MM.1S (cell line): ENCODE measurements at regions not wholly inside any gene's neighbourhood (a gene's known extent, or its start where the extent isn't known, plus 50 kb on each side); places are given as distances from the start of the nearest gene placed in this dataset.

Experiments used
- DNase-seq: peaks from one replicate; pipeline ENCODE4 v3.0.0-alpha.2; 2015
- H2AFZ ChIP-seq: fragments of 300-600 bp; sonication (generic); 2 replicates; pipeline ENCODE4 v1.6.0; 2016; ENCODE audit warnings: antibody characterized with exemption, low read length
- H3F3A ChIP-seq: fragments of 300-600 bp; sonication (generic); 2 replicates; pipeline ENCODE4 v1.6.1; 2016; ENCODE audit warnings: mild to moderate bottlenecking, antibody characterized with exemption, low read length, moderate library complexity, mixed read lengths; ENCODE audit not compliant: insufficient read depth
- H3K27ac ChIP-seq: fragments of 300-600 bp; sonication (generic); 2 replicates; pipeline ENCODE4 v1.5.1; 2016; ENCODE audit warnings: mild to moderate bottlenecking, low read length
- H3K27me3 ChIP-seq: fragments of 300-600 bp; sonication (generic); replicated peaks from 2 replicates; pipeline ENCODE4 v1.6.0; 2016; ENCODE audit warnings: low read length; ENCODE audit not compliant: insufficient read depth
- H3K36me3 ChIP-seq: fragments of 300-600 bp; sonication (generic); replicated peaks from 2 replicates; pipeline ENCODE4 v1.6.1; 2016; ENCODE audit warnings: mild to moderate bottlenecking, low read length, mixed read lengths; ENCODE audit not compliant: insufficient read depth
- H3K4me1 ChIP-seq: fragments of 300-600 bp; sonication (generic); 2 replicates; pipeline ENCODE4 v1.6.1; 2016; ENCODE audit warnings: low read length, mixed read lengths
- H3K4me2 ChIP-seq: fragments of 300-600 bp; sonication (generic); 2 replicates; pipeline ENCODE4 v1.6.0; 2016; ENCODE audit warnings: low read depth, low read length
- H3K4me3 ChIP-seq: fragments of 300-600 bp; sonication (generic); 2 replicates; pipeline ENCODE4 v1.5.1; 2016; ENCODE audit warnings: low read length, mixed read lengths
- H3K79me2 ChIP-seq: fragments of 300-600 bp; sonication (generic); 2 replicates; pipeline ENCODE4 v1.6.1; 2016; ENCODE audit warnings: mixed run types, low read length, mixed read lengths
- H3K9ac ChIP-seq: fragments of 300-600 bp; sonication (generic); 2 replicates; pipeline ENCODE4 v1.6.1; 2016; ENCODE audit warnings: low read length, mixed read lengths
- H3K9me2 ChIP-seq: fragments of 300-600 bp; sonication (generic); replicated peaks from 2 replicates; pipeline ENCODE4 v1.6.1; 2016; ENCODE audit warnings: mild to moderate bottlenecking, low read length, mixed read lengths; ENCODE audit not compliant: insufficient read depth
- H3K9me3 ChIP-seq: fragments of 300-600 bp; sonication (generic); replicated peaks from 2 replicates; pipeline ENCODE4 v1.6.1; 2016; ENCODE audit warnings: mild to moderate bottlenecking, low read length, mixed read lengths; ENCODE audit not compliant: insufficient read depth
- H4K20me1 ChIP-seq: fragments of 300-600 bp; sonication (generic); 2 replicates; pipeline ENCODE4 v1.6.1; 2016; ENCODE audit warnings: mild to moderate bottlenecking, low read length, moderate library complexity, mixed read lengths; ENCODE audit not compliant: insufficient read depth
- EZH2 ChIP-seq: fragments of 300-600 bp; sonication (generic); optimal IDR thresholded peaks from 2 replicates; pipeline ENCODE3; 2017; ENCODE audit warnings: low read depth, mild to moderate bottlenecking, antibody characterized with exemption, low read length, mixed read lengths
- EZH2phosphoT487 ChIP-seq: fragments of 300-600 bp; sonication (generic); IDR thresholded peaks from 2 replicates; pipeline ENCODE4 v1.6.1; 2018; ENCODE audit warnings: antibody characterized with exemption, low read length
- TF ChIP-seq, protein P1 (sequence below): fragments of 300-600 bp; sonication (generic); IDR thresholded peaks from 2 replicates; pipeline ENCODE4 v1.5.1; 2016; ENCODE audit warnings: antibody characterized with exemption, low read length, mixed read lengths

DNA sequence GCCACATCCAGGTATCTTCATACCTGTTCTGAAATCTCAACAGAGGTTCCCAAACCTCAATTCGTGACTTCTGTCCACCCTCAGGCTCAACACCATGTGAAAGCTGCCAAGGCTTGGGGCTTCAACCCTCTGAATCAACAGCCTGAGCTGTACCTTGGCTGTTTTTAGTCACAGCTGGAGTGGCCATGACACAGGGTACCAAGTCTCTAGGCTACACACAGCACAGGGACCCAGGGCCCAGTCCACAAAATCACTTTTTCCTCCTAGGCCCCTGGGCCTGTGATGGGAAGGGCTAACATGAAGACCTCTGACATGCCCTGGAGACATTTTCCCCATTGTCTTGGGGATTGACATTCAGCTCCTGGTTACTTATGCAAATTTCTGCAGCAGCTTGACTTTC is 464.9 kb downstream of the ELAVL2 start:
- no peaks in the 10 kb centered on the region for H3K9me2 ChIP-seq
- H3K9me3 ChIP-seq, result no peaks in the 10 kb centered on the region
- no peak overlapping the region for H3K9ac ChIP-seq
- no peak overlapping the region for H3K4me2 ChIP-seq
- no peak overlapping the region for H2AFZ ChIP-seq
- no peak overlapping the region for H3K27ac ChIP-seq
- no peaks in the 10 kb centered on the region for H3K27me3 ChIP-seq
- no peaks in the 10 kb centered on the region for H4K20me1 ChIP-seq
- no peaks in the 10 kb centered on the region for H3K79me2 ChIP-seq
- no peaks in the 10 kb centered on the region for H3K4me1 ChIP-seq
- no peak for DNase-seq
- H3K36me3 ChIP-seq, result no peaks in the 10 kb centered on the region
- no peak overlapping the region for H3K4me3 ChIP-seq
- TF ChIP-seq EZH2phosphoT487 (no peak), EZH2 (no peak)
- TF ChIP-seq, protein P1, sequence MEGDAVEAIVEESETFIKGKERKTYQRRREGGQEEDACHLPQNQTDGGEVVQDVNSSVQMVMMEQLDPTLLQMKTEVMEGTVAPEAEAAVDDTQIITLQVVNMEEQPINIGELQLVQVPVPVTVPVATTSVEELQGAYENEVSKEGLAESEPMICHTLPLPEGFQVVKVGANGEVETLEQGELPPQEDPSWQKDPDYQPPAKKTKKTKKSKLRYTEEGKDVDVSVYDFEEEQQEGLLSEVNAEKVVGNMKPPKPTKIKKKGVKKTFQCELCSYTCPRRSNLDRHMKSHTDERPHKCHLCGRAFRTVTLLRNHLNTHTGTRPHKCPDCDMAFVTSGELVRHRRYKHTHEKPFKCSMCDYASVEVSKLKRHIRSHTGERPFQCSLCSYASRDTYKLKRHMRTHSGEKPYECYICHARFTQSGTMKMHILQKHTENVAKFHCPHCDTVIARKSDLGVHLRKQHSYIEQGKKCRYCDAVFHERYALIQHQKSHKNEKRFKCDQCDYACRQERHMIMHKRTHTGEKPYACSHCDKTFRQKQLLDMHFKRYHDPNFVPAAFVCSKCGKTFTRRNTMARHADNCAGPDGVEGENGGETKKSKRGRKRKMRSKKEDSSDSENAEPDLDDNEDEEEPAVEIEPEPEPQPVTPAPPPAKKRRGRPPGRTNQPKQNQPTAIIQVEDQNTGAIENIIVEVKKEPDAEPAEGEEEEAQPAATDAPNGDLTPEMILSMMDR, result no peak
- no peaks in the 10 kb centered on the region for H3F3A ChIP-seq

DNA sequence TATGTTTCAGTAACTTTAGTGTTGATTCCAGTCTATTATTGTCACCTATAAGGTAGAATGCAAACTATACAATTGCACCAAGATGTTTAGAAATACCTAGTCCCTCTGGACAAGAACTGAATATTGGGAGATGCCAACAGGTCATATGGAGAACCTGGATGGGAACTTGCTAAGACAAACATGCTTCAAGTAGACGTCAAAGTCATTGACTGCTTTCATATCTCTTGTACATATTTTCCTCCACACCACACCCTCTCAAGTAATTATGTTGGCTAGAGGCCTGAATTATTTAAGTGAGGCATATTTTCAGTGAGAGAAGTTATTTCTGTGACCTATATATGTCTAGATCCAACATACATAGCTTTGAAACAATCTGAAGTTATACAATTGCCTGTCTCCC is 453.3 kb downstream of the ELAVL2 start:
- H3K79me2 ChIP-seq, result no peaks in the 10 kb centered on the region
- H3K27me3 ChIP-seq, result no peaks in the 10 kb centered on the region
- no peaks in the 10 kb centered on the region for H3F3A ChIP-seq
- no peak overlapping the region for H3K4me2 ChIP-seq
- no peak for DNase-seq
- TF ChIP-seq EZH2 (no peak), EZH2phosphoT487 (no peak)
- TF ChIP-seq, protein P1, result no peak
- H3K4me3 ChIP-seq, result no peak overlapping the region
- no peaks in the 10 kb centered on the region for H3K9me2 ChIP-seq
- no peaks in the 10 kb centered on the region for H4K20me1 ChIP-seq
- no peak overlapping the region for H3K27ac ChIP-seq
- H3K9me3 ChIP-seq, result no peaks in the 10 kb centered on the region
- no peaks in the 10 kb centered on the region for H3K4me1 ChIP-seq
- no peak overlapping the region for H3K9ac ChIP-seq
- no peaks in the 10 kb centered on the region for H3K36me3 ChIP-seq
- no peak overlapping the region for H2AFZ ChIP-seq

DNA sequence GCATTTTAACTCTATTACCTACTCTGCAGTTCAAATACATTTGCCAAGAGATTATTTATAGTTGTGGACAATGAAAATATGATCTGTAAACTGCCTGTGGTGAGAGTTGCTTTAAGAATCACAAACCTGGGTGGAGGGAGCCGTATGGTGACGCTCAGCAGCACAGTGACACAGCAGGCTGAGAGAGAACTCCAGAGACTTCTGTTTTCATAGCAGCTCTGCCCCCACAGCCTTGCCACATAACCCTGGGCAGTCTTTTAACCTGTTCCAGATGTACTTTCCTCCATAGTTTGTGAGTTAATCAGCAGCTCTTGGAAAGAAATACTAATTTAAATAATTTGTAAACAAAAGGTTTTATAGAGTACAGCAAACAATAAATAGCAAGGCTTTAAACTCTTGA is 450.5 kb downstream of the ELAVL2 start:
- no peaks in the 10 kb centered on the region for H4K20me1 ChIP-seq
- H3K9ac ChIP-seq, result no peak overlapping the region
- H3K79me2 ChIP-seq, result no peaks in the 10 kb centered on the region
- no peak overlapping the region for H3K27ac ChIP-seq
- TF ChIP-seq EZH2, result no peak
- TF ChIP-seq, protein P1, result no peak
- no peaks in the 10 kb centered on the region for H3K9me2 ChIP-seq
- no peak overlapping the region for H3K4me2 ChIP-seq
- H2AFZ ChIP-seq, result no peak overlapping the region
- H3K4me1 ChIP-seq, result no peaks in the 10 kb centered on the region
- no peaks in the 10 kb centered on the region for H3K27me3 ChIP-seq
- H3F3A ChIP-seq, result no peaks in the 10 kb centered on the region
- H3K4me3 ChIP-seq, result no peak overlapping the region
- no peak for DNase-seq
- H3K9me3 ChIP-seq, result no peaks in the 10 kb centered on the region
- no peaks in the 10 kb centered on the region for H3K36me3 ChIP-seq

DNA sequence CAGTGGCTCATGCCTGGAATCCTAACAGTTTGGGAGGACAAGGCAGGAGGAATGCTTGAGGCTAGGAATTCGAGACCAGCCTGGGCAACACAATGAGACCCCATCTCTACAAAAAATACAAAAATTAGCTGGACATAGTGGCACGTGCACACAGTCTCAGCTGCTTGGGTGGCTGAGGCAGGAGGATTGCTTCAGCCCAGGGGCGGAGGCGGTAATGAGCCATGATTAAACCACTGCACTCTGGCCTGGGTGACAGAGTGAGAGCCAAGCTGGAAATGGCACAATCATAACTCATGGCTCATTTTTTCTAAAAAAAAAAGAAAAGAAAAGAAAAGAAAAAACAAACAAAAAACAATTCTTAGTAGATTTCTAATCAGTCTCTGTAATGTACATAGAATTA is 446.2 kb downstream of the ELAVL2 start:
- no peak for DNase-seq
- Histone ChIP-seq H3K9me3 (no peaks in the 10 kb centered on the region), H3F3A (no peaks in the 10 kb centered on the region), H3K79me2 (no peaks in the 10 kb centered on the region), H3K36me3 (no peaks in the 10 kb centered on the region), H3K9me2 (no peaks in the 10 kb centered on the region), H3K4me2 (no peak overlapping the region), H3K27ac (no peak overlapping the region), H3K4me1 (no peaks in the 10 kb centered on the region), H4K20me1 (no peaks in the 10 kb centered on the region), H3K9ac (no peak overlapping the region), H2AFZ (no peak overlapping the region), H3K27me3 (no peaks in the 10 kb centered on the region), H3K4me3 (no peak overlapping the region)
- TF ChIP-seq EZH2 (no peak), EZH2phosphoT487 (no peak)
- TF ChIP-seq, protein P1, result no peak
